Activated CD8-positive, alpha-beta memory T cell treated with anti-CD3 and anti-CD28 coated beads for 4 hours (primary cell): ENCODE measurements at regions not wholly inside any gene's neighbourhood (a gene's known extent, or its start where the extent isn't known, plus 50 kb on each side); places are given as distances from the start of the nearest gene placed in this dataset.
"Not testable (repeated sequence)": the region's sequence is repeated elsewhere in the genome, so short reads cannot be mapped to it uniquely, and the experiment has no call there.

ENCODE experiments used
- DNase-seq, 2 donors: peaks; one replicate each; pipeline ENCODE4 v3.0.0-alpha.2; 2020; ENCODE audit warnings: low read depth in 2 of 2

DNA sequence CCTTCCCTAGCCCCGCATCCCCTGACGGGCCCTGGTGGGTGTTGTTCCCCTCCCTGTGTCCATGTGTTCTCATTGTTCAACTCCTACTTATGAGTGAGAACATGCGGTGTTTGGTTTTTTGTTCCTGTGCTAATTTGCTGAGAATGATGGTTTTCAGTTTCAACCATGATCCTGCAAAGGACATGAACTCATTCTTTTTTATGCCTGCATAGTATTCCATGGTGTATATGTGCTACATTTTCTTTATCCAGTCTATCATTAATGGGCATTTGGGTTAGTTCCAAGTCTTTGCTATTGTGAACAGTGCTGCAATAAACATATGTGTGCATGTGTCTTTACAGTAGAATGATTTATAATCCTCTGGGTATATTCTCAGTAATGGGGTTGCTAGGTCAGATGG is 65.7 kb upstream of the DCD start:
- not testable (repeated sequence) for DNase-seq

DNA sequence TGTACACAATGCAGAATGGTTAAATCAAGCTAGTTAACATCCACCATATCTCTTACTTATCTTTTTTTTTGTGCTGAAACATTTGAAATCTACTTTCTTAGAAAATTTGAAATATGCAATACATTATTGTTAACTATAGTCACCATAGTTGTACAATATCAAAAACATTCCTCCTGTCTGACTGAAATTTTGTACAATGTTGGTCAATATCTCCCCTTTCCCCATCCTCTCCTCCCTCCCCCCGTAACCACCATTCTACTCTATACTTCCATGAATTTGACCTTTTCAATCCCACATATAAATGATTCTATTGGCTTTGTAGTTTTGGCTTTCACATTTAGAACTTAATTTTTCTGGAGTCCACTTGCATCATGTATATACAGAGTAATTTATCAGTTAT is 63.5 kb upstream of the DCD start:
- no peak for DNase-seq

DNA sequence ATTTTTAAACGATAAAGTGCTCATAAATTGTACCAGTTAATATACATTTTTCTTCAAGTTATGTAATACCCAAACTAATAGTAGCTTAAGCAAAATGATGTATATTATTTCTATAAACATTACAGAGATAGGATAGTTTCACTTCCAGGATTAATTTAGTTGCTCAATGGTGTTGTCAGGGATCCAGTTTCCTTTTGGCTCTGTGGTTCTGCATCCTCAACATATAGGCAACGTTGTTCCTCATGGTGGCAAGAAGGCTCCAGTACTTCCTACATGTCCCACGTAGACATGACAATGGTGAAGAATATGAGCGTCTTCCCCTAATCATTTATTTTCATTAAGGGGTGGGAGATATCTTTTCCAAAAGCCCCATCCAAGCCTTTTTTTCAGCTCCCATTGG is 60.7 kb upstream of the DCD start:
- DNase-seq, result no peak

DNA sequence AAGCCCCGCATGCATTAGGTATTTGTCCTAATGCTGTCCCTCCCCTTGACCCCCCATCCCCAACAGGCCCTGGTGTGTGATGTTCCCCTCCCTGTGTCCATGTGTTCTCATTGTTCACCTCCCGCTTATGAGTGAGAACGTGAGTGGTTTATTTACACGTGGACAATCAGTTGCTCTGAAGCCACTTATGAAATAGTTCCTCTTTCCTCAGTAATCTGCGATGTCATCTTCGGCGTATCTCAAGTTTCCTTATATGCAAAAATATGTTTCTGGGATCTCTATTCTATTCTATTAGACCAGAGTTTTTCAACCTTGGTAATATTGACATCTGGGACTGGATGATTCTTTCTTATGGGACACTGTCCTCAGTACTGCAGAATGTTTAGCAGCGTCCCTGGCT is 56.0 kb upstream of the DCD start:
- no peak for DNase-seq

DNA sequence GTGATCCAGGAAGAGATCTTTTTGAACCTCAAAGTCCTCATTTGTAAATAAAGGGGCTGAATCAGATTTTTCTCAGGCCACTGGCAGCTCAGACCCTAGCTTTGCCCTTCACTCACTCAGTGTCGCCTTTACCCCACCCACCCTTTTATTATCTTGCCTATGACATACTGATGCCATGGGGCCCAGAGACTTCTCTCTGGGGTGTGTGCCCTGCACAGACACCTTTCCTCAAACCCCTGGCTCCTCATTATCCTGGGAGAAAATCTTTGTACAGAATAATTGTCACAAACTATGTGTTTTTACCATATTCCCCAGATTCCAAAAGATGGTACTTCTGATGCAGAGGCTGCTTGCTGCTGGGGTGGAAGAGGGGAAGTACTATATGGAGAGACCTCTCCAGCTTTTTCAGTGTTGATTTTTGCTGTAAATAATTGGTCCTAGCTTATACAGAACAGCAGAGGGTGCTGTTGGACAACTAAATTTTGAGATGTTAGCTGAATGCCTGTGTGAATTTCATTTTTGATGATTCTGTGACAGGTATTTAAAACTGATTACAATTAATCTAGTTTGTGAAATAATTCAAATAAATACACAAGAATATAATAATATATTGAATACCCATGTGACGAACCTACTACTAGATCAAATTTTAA is 53.9 kb upstream of the DCD start:
- no peak for DNase-seq

DNA sequence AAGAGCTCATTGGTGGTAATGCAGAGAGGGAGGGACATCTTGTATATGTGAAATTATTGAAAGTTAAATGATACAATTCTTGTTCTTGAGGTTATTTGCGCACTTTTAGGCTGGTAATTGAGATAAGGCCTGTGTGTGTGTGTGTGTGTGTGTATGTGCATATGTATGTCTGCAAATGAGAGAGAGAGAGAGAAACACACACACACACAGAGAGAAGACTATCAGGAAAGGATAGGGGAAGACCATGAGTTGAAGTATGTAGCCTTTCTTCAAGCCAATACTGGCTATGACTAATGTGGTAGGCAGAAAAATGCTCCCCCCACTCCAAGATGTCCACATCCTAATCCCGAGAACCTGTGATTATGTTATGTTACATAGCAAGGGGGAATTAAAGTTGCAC is 52.7 kb upstream of the DCD start:
- DNase-seq, result no peak

DNA sequence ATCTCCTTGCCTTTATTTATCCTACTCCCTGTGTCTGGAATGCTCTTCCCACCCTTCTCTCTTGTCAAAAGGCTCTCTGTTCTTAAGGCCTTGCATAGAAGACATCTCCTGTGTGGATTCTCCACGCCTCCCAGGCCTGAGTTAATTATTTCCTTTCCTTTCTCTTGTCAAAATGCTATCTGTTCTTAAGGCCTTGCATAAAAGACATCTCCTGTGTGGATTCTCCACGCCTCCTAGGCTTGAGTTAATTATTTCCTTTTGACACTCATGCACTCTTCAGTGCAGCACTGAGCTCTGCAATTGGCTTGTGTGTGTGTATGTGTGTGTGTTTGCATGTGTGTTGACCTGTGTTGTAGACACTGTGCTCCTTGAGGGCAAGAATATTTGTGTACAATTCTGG is 52.1 kb upstream of the DCD start:
- DNase-seq, result no peak
